Endothelial cell (in vitro differentiated cells): ENCODE measurements at regions not wholly inside any gene's neighbourhood (a gene's known extent, or its start where the extent isn't known, plus 50 kb on each side); places are given as distances from the start of the nearest gene placed in this dataset.

Experiments used
- DNase-seq: peaks from one replicate; pipeline ENCODE4 v3.0.0; 2021; ENCODE audit warnings: low spot score
- H3K27ac Mint-ChIP-seq: one replicate; pipeline ENCODE4 v1.8.0; 2021; ENCODE audit warnings: mixed read lengths, inconsistent platforms; ENCODE audit not compliant: unreplicated experiment
- H3K27me3 Mint-ChIP-seq: one replicate; pipeline ENCODE4 v1.8.0; 2021; ENCODE audit warnings: mild to moderate bottlenecking, moderate library complexity, mixed read lengths, inconsistent platforms; ENCODE audit not compliant: unreplicated experiment
- H3K36me3 Mint-ChIP-seq: one replicate; pipeline ENCODE4 v1.8.0; 2021; ENCODE audit warnings: mild to moderate bottlenecking, low read depth, mixed read lengths, inconsistent platforms; ENCODE audit not compliant: unreplicated experiment
- H3K4me1 Mint-ChIP-seq: one replicate; pipeline ENCODE4 v1.8.0; 2021; ENCODE audit warnings: mild to moderate bottlenecking, mixed read lengths, inconsistent platforms; ENCODE audit not compliant: unreplicated experiment
- H3K4me3 Mint-ChIP-seq: one replicate; pipeline ENCODE4 v1.8.0; 2021; ENCODE audit warnings: mild to moderate bottlenecking, mixed read lengths, inconsistent platforms; ENCODE audit not compliant: unreplicated experiment
- H3K9me3 Mint-ChIP-seq: one replicate; pipeline ENCODE4 v1.8.0; 2021; ENCODE audit warnings: mixed read lengths, inconsistent platforms; ENCODE audit not compliant: unreplicated experiment
- TF ChIP-seq, protein P1 (sequence below): fragments of 200-600 bp; sonication (generic); IDR thresholded peaks from one replicate; pipeline ENCODE4 v1.5.0; 2021; ENCODE audit warnings: antibody characterized with exemption; ENCODE audit not compliant: unreplicated experiment

- Mint-ChIP-seq H3K9me3 (no peaks in the 10 kb centered on the region), H3K36me3 (no peaks in the 10 kb centered on the region), H3K4me3 (no peak overlapping the region), H3K4me1 (no peaks in the 10 kb centered on the region), H3K27ac (no peak overlapping the region), H3K27me3 (no peaks in the 10 kb centered on the region)
- TF ChIP-seq, protein P1, sequence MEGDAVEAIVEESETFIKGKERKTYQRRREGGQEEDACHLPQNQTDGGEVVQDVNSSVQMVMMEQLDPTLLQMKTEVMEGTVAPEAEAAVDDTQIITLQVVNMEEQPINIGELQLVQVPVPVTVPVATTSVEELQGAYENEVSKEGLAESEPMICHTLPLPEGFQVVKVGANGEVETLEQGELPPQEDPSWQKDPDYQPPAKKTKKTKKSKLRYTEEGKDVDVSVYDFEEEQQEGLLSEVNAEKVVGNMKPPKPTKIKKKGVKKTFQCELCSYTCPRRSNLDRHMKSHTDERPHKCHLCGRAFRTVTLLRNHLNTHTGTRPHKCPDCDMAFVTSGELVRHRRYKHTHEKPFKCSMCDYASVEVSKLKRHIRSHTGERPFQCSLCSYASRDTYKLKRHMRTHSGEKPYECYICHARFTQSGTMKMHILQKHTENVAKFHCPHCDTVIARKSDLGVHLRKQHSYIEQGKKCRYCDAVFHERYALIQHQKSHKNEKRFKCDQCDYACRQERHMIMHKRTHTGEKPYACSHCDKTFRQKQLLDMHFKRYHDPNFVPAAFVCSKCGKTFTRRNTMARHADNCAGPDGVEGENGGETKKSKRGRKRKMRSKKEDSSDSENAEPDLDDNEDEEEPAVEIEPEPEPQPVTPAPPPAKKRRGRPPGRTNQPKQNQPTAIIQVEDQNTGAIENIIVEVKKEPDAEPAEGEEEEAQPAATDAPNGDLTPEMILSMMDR, result no peak
- DNase-seq, result no peak
These were observed 187.4 kb upstream of the RPS6KA3 start for GRCh38 chrX:20454117-20454516.

DNA sequence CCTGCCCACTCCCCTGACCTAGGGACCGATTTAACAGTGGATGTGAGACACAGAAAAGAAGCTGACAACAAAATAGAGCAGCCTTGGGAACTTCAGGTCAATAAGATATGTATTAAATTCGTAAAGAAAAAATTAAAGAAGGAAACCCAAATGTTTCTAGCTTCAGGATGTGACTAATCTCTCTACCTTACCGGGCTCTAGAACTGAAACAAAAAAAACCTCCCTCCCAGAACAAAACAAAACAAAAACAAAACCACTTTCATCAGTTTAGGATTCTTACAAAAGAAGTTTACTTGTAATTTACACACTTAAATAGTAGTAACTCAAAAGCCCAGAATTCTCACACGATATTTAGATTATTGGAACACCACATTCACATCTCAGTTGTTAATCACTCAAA is 185.8 kb upstream of the RPS6KA3 start:
- DNase-seq, result no peak
- Mint-ChIP-seq H3K36me3 (no peaks in the 10 kb centered on the region), H3K9me3 (no peaks in the 10 kb centered on the region), H3K4me3 (no peak overlapping the region), H3K27me3 (no peaks in the 10 kb centered on the region), H3K27ac (no peak overlapping the region), H3K4me1 (no peaks in the 10 kb centered on the region)
- TF ChIP-seq, protein P1, result no peak

DNA sequence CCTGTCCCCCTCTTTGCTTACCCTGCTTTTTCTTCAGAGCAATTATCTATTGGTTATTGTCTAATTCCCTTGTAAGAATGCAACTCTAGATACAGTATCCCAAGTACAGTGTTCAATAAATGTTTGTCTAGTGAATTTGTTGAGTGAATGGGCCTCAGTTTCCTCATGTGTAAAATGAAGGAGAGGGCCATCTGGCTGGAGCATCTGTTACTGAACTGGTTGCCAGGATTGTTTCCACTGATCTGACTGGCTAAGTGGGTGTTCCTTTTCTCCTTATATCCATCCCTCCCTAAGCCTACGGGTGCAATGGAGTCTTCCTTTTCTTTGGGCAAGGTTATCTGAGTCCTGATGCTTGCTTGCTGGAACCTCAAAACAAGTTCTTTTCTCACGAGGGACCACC is 185.2 kb upstream of the RPS6KA3 start:
- no peaks in the 10 kb centered on the region for H3K4me1 Mint-ChIP-seq
- H3K9me3 Mint-ChIP-seq, result no peaks in the 10 kb centered on the region
- H3K27me3 Mint-ChIP-seq, result no peaks in the 10 kb centered on the region
- no peak overlapping the region for H3K4me3 Mint-ChIP-seq
- H3K36me3 Mint-ChIP-seq, result no peaks in the 10 kb centered on the region
- H3K27ac Mint-ChIP-seq, result no peak overlapping the region
- no peak for DNase-seq
- TF ChIP-seq, protein P1, result no peak

DNA sequence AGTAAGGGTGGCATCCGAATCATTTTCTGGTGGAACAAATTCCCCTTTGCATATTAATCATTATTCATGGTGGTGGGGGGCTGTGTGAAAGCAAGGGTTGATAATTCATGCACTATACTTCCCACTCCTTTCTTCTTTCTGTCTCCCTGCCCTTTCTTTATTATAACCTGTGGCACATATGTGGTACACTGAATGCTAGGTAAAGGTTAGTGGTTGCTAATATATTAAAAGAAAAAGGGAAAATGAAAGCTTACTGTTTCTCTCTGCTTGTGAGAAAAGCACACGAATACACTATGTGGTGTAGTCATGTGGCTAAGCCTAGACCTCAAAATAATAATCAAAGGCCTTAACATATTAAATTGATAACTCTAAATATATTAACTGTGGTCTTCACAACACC is 178.4 kb upstream of the RPS6KA3 start:
- DNase-seq, result no peak
- Mint-ChIP-seq H3K27ac (no peak overlapping the region), H3K36me3 (no peaks in the 10 kb centered on the region), H3K4me1 (peaks cover 2% of the 10 kb centered on the region), H3K27me3 (peaks cover 1% of the 10 kb centered on the region), H3K4me3 (no peak overlapping the region), H3K9me3 (no peaks in the 10 kb centered on the region)
- TF ChIP-seq, protein P1, result no peak

- no peaks in the 10 kb centered on the region for H3K36me3 Mint-ChIP-seq
- H3K27ac Mint-ChIP-seq, result no peak overlapping the region
- peaks cover 1% of the 10 kb centered on the region for H3K27me3 Mint-ChIP-seq
- H3K9me3 Mint-ChIP-seq, result no peaks in the 10 kb centered on the region
- TF ChIP-seq, protein P1, result peak; percentile 70
- peak; percentile 67 for DNase-seq
- no peak overlapping the region for H3K4me3 Mint-ChIP-seq
- H3K4me1 Mint-ChIP-seq, result peaks cover 2% of the 10 kb centered on the region
These were observed 175.9 kb upstream of the RPS6KA3 start for GRCh38 chrX:20442597-20442996.
